Activated CD8-positive, alpha-beta T cell treated with anti-CD3 and anti-CD28 coated beads, Interleukin-2, amount 10 ng/mL, durations not matched to agents 7 days and 5 days (primary cell): ENCODE measurements at regions not wholly inside any gene's neighbourhood (a gene's known extent, or its start where the extent isn't known, plus 50 kb on each side); places are given as distances from the start of the nearest gene placed in this dataset.
"Not testable (repeated sequence)": the region's sequence is repeated elsewhere in the genome, so short reads cannot be mapped to it uniquely, and the experiment has no call there.

Source experiments
- ATAC-seq: fragments of 150-1000 bp; cut with Tn5 transposase; one replicate; pipeline ENCODE4 v1.10.0; 2021; ENCODE audit warnings: moderate library complexity
- CTCF ChIA-PET: fragments of 350-600 bp; sonication (Branson Sonifier 250); formaldehyde crosslinking; loops from one replicate; lab custom pipeline; 2021; ENCODE audit warnings: antibody characterized with exemption; lab: Charles Lee
- POLR2A ChIA-PET: fragments of 350-600 bp; sonication (Branson Sonifier 250); formaldehyde crosslinking; loops from one replicate; lab custom pipeline; 2021; ENCODE audit warnings: antibody characterized with exemption; lab: Charles Lee
- DNase-seq: peaks from one replicate; pipeline ENCODE4 v3.0.0-alpha.2; 2020
- H3K27ac Mint-ChIP-seq: one replicate; pipeline ENCODE4 v1.8.0; 2021; ENCODE audit warnings: mild to moderate bottlenecking, mixed read lengths
- H3K27me3 Mint-ChIP-seq: one replicate; pipeline ENCODE4 v1.8.0; 2021; ENCODE audit warnings: low read depth, mixed read lengths
- H3K36me3 Mint-ChIP-seq: one replicate; pipeline ENCODE4 v1.8.0; 2021; ENCODE audit warnings: low read depth, mixed read lengths
- H3K4me1 Mint-ChIP-seq: one replicate; pipeline ENCODE4 v1.8.0; 2021; ENCODE audit warnings: low read depth, mixed read lengths
- H3K4me3 Mint-ChIP-seq: one replicate; pipeline ENCODE4 v1.8.0; 2021; ENCODE audit warnings: mild to moderate bottlenecking, mixed read lengths
- H3K9me3 Mint-ChIP-seq: one replicate; pipeline ENCODE4 v1.8.0; 2022; ENCODE audit warnings: mixed read lengths; ENCODE audit not compliant: insufficient read depth

DNA sequence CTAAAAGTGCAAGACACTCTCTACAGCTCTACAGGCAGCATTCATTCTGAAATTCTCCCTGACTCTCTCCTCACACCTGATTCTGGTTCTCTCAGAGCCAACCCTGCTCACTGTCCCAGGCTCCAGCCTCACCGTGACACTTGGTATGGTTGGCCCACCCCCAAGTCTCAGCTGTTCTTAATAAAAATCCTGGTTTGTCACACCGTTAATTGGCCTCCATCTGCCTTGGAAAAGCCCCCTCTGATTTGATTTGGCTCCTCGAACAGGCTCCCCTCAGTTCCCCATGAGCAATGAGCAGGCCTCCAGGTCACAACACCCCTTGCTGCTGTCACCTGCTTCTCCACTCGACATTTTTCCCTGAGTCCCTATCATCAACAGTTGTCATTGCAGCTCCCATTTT lies 507.3 kb upstream of the AUTS2 start:
- Mint-ChIP-seq H3K27ac (no peak overlapping the region), H3K4me3 (no peak overlapping the region), H3K4me1 (no peaks in the 10 kb centered on the region), H3K27me3 (no peaks in the 10 kb centered on the region), H3K36me3 (no peaks in the 10 kb centered on the region), H3K9me3 (peaks cover 19% of the 10 kb centered on the region)
- ChIA-PET POLR2A (no interaction called here), CTCF (no interaction called here)
- ATAC-seq (no peak), DNase-seq (no peak)

DNA sequence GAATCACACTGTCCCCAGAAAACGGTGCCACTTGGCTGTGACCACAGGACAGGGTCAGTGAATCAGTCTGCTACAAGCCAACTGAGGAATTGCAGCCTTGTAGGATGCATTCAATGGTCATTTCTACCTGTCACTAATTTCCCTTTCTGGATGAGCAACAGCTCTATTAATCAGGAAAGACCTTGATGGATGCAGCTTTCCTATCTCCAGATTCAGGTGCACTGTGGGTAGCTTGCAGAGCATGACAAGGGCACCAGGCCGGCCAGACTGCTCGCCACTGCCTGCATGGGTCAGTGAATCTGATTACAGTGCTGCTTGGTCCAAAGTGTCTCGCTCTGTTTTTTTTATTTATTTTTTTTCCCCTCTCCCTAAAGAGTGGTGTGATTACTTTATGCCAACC lies 506.8 kb upstream of the AUTS2 start:
- ATAC-seq: no peak
- no peak overlapping the region for H3K4me3 Mint-ChIP-seq

DNA sequence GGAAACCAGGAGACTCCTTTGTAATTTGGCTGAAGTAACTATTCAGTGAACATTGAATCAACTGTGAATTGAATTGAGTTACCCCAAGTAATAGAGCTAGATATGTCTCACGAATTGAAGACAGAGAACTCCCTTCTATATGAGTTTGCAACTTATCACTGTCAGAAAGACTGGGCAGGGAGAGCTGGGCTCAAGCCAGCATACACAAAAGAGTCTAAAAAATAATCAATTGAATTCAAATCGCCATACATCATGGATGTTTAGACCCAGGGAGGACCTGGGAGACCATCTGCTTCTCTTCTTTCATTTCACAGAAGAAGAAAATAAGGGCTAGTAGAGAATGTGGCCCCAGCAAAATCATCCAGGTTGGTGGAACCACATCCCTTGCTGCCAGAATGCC lies 503.1 kb upstream of the AUTS2 start:
- Mint-ChIP-seq H3K27ac (no peak overlapping the region), H3K36me3 (no peaks in the 10 kb centered on the region), H3K4me3 (no peak overlapping the region), H3K4me1 (no peaks in the 10 kb centered on the region), H3K9me3 (peaks cover 5% of the 10 kb centered on the region), H3K27me3 (no peaks in the 10 kb centered on the region)
- CTCF ChIA-PET: no interaction called here
- no peak for DNase-seq
- ATAC-seq: no peak
- POLR2A ChIA-PET: no interaction called here

More for the DNA sequence above, 506.8 kb upstream of the AUTS2 start:
- Mint-ChIP-seq H3K27me3 (no peaks in the 10 kb centered on the region), H3K27ac (no peak overlapping the region), H3K4me1 (no peaks in the 10 kb centered on the region), H3K9me3 (peaks cover 19% of the 10 kb centered on the region), H3K36me3 (no peaks in the 10 kb centered on the region)
- CTCF ChIA-PET: no interaction called here
- POLR2A ChIA-PET: no interaction called here
- no peak for DNase-seq

DNA sequence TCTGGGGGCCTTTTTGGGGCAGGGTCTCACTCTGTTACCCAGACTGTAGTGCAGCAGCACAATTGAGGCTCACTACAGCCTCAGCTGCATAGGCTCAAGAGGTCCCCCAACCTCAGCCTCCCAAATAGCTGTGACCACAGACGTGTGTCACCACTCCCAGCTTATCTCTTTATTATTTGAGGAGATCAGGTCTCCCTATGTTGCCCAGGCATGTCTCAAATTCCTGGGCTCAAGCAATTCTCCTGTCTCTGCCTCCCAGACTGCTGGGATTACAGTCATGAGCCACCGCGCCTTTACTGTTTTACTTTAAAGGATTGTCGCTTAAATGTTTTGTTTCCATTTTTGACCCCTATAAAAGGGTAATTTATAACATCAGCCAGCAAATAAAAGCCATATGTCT lies 502.6 kb upstream of the AUTS2 start:
- CTCF ChIA-PET: no interaction called here
- no peaks in the 10 kb centered on the region for H3K4me1 Mint-ChIP-seq
- no peak for ATAC-seq
- POLR2A ChIA-PET: no interaction called here
- no peak overlapping the region for H3K27ac Mint-ChIP-seq
- H3K4me3 Mint-ChIP-seq: no peak overlapping the region
- no peak for DNase-seq
- no peaks in the 10 kb centered on the region for H3K36me3 Mint-ChIP-seq
- H3K9me3 Mint-ChIP-seq: peaks cover 5% of the 10 kb centered on the region
- no peaks in the 10 kb centered on the region for H3K27me3 Mint-ChIP-seq

DNA sequence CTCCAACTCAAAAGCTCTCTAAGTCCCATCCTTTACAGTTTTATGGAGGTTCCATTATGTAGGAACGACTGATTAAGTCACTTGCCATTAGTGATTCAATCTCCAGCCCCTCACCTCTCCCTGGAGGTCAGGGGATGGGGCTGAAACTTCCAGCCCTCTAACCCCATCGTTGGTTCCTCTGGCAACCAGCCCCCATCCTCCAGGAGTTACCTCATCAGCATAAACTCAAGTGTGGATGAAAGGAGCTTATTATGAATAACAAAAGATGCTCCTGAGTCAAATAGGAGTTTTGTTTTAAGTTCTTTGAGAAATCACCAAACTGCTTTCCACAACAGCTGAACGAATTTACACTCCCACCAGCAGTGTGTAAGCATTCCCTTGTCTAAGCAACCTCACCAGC lies 494.3 kb upstream of the AUTS2 start:
- ChIA-PET CTCF (no interaction called here), POLR2A (no interaction called here)
- no peaks in the 10 kb centered on the region for H3K36me3 Mint-ChIP-seq
- H3K27ac Mint-ChIP-seq: no peak overlapping the region
- no peak overlapping the region for H3K4me3 Mint-ChIP-seq
- ATAC-seq (no peak), DNase-seq (no peak)
- H3K9me3 Mint-ChIP-seq: peaks cover 9% of the 10 kb centered on the region
- no peaks in the 10 kb centered on the region for H3K4me1 Mint-ChIP-seq
- H3K27me3 Mint-ChIP-seq: no peaks in the 10 kb centered on the region

DNA sequence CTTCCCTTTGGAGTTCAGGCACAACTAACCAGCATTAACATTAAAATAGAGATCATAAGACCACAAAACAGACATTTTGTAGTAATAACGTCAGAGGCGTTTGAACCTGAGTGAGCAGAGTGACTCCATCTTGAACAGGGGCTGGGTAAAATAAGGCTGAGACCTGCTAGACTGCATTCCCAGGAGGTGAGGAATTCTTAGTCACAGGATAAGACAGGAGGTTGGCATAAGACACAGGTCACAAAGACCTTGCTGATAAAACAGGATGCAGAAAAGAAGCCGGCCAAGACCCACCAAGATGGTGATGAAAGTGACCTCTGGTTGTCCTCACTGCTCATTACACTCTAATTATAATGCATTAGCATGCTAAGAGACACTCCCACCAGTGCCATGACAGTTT lies 493.2 kb upstream of the AUTS2 start:
- H3K4me1 Mint-ChIP-seq: no peaks in the 10 kb centered on the region
- ATAC-seq (no peak), DNase-seq (no peak)
- no peak overlapping the region for H3K27ac Mint-ChIP-seq
- H3K27me3 Mint-ChIP-seq: no peaks in the 10 kb centered on the region
- H3K9me3 Mint-ChIP-seq: peaks cover 9% of the 10 kb centered on the region
- no peak overlapping the region for H3K4me3 Mint-ChIP-seq
- CTCF ChIA-PET: no interaction called here
- POLR2A ChIA-PET: no interaction called here
- H3K36me3 Mint-ChIP-seq: no peaks in the 10 kb centered on the region

DNA sequence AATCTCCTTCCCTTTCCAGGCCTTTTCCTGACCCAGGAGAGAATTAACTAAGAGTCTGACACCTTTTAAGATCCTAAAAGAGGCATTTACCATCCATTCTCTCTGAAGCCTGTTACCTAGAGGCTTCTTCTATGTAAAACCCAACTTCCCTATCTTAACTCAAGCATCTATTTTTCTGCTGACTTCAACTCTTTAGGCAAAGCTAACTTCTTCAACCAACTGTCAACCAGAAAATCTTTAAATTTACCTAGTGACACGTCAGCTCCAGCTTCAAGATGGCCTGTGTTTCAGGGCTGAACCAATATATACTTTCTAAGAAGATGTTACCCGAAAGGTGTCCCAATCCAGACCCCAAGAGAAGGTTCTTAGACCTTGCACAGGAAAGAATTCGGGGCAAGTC lies 492.3 kb upstream of the AUTS2 start:
- ChIA-PET CTCF (no interaction called here), POLR2A (no interaction called here)
- no peaks in the 10 kb centered on the region for H3K27me3 Mint-ChIP-seq
- DNase-seq: no peak
- no peak overlapping the region for H3K4me3 Mint-ChIP-seq
- H3K9me3 Mint-ChIP-seq: peaks cover 9% of the 10 kb centered on the region
- ATAC-seq: no peak
- no peaks in the 10 kb centered on the region for H3K36me3 Mint-ChIP-seq
- H3K4me1 Mint-ChIP-seq: no peaks in the 10 kb centered on the region
- no peak overlapping the region for H3K27ac Mint-ChIP-seq

DNA sequence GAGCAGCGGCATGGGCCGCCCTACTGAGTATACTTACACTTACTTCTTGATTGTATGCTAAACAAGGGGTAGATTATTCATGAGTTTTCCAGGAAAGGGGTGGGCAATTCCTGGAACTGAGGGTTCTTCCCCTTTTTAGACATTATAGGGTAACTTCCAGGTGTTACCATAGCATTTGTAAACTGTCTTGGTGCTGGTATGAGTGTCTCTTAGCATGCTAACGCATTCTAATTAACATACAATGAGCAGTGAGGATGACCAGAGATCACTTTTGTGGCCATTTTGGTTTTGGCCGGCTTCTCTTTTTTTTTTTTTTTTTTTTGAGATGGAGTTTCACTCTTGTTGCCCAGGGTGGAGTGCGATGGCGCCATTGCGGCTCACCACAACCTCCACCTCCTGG lies 491.8 kb upstream of the AUTS2 start:
- CTCF ChIA-PET, ATAC-seq, DNase-seq, H3K36me3 Mint-ChIP-seq, H3K27me3 Mint-ChIP-seq, H3K4me3 Mint-ChIP-seq, H3K9me3 Mint-ChIP-seq, H3K4me1 Mint-ChIP-seq, POLR2A ChIA-PET, H3K27ac Mint-ChIP-seq: not testable (repeated sequence)

DNA sequence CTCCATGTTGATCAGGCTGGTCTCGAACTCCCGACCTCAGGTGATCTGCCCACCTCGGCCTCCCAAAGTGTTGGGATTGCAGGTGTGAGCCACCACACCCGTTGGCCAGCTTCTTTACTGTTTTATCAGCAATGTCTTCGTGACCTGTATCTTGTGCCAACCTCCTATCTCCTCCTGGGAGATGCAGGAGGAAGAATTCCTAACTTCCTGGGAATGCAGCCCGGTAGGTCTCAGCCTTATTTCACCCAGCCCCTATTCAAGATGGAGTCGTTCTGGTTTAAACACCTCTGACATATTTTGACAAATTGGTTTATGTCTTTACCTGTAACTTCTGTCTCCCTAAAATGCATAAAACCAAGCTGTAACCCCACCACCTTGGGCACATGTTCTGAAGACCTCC lies 491.3 kb upstream of the AUTS2 start:
- H3K27me3 Mint-ChIP-seq, H3K36me3 Mint-ChIP-seq, H3K27ac Mint-ChIP-seq, ATAC-seq, H3K4me1 Mint-ChIP-seq, CTCF ChIA-PET, H3K9me3 Mint-ChIP-seq, POLR2A ChIA-PET, DNase-seq, H3K4me3 Mint-ChIP-seq: not testable (repeated sequence)

DNA sequence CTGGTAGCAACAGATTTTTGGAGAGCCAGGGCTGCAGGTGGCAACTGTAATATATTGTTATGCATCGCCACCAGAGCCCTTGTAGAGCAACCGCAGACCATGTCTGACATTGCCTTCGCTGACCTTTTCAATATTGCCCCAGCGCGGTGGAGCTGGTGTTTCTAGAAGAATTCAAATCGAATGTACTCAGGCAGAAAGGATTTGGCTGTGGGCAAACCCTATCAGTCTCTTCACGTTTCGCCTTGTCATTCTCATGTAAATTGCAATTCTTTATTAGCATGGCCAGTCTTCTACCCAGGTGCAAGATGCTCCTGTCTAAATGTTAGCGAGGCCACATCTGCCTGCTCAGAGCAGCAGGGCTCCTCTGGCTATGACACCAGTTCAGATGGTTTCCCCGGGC lies 490.2 kb upstream of the AUTS2 start:
- CTCF ChIA-PET: no interaction called here
- Mint-ChIP-seq H3K9me3 (peaks cover 9% of the 10 kb centered on the region), H3K36me3 (no peaks in the 10 kb centered on the region), H3K27ac (no peak overlapping the region), H3K4me3 (no peak overlapping the region), H3K27me3 (no peaks in the 10 kb centered on the region), H3K4me1 (no peaks in the 10 kb centered on the region)
- POLR2A ChIA-PET: no interaction called here
- DNase-seq: no peak
- ATAC-seq: no peak

DNA sequence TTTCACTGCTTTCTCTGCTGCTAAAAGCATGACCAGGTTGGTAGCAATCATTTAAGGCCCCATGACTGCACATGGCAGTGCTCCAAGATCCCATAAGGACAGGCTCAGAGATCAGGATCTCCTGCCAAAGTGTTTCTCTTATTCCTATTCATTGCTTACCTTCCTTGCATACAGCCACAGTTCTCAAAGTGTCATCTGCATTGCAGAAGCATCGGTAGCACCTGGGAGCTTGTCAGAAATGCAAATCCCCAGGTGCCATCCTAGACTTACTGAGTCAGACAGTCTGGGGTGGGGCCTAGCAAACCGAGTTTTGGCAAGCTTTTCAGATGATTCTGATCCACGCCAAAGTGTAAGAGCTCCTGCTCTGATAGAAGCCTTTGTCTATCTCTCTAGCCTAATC lies 489.0 kb upstream of the AUTS2 start:
- Mint-ChIP-seq H3K9me3 (peaks cover 9% of the 10 kb centered on the region), H3K27ac (no peak overlapping the region), H3K36me3 (no peaks in the 10 kb centered on the region), H3K4me3 (no peak overlapping the region), H3K27me3 (no peaks in the 10 kb centered on the region), H3K4me1 (no peaks in the 10 kb centered on the region)
- CTCF ChIA-PET: no interaction called here
- POLR2A ChIA-PET: no interaction called here
- no peak for DNase-seq
- no peak for ATAC-seq

DNA sequence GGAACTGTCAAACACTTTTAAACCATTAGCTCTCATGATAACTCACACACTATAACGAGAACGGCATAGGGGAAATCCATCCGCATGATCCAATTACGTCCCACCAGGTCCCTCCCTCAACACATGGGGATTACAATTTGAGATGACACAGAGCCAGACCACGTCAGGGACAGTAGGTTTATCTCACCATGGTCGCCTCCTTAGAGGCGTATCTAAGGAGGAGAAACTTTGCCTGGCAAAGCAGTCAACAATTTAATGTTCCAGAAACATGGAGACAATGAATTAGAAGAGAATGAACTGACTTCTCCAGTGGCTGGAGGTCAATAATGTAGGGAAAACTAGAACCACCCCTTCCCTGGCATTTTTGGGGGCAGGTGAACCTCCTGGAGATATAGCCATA lies 488.4 kb upstream of the AUTS2 start:
- no peaks in the 10 kb centered on the region for H3K27me3 Mint-ChIP-seq
- CTCF ChIA-PET: no interaction called here
- peaks cover 9% of the 10 kb centered on the region for H3K9me3 Mint-ChIP-seq
- H3K27ac Mint-ChIP-seq: no peak overlapping the region
- DNase-seq (no peak), ATAC-seq (no peak)
- no peak overlapping the region for H3K4me3 Mint-ChIP-seq
- POLR2A ChIA-PET: no interaction called here
- no peaks in the 10 kb centered on the region for H3K36me3 Mint-ChIP-seq
- H3K4me1 Mint-ChIP-seq: no peaks in the 10 kb centered on the region

DNA sequence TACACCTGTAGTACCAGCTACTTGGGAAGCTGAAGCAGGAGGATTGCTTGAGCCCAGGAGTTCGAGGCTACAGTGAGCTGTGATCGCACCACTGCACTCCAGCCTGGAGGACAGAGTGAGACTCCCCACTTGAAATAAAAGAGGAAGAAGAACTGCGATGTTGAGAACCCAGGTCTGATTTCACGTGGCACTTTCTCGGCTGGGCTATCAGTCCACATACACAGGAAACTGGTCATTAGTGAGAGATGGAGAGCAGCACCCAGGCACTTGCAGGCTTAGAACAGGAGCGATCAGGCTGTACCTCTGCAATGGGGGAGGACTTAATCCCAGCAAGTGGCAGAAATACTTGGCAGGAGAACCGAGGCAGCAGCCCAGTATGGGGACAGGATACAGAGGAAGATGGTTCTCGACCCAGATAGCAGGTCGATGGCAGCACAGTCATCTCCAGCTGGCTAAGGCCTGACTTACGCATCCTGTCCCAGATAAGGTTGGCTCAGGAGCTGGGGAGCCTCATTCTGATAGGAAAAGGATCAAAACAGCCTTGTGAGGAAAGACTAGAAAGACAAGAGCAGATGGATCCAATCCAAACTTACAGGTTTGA lies 487.7 kb upstream of the AUTS2 start:
- H3K27me3 Mint-ChIP-seq: no peaks in the 10 kb centered on the region
- H3K9me3 Mint-ChIP-seq: peaks cover 9% of the 10 kb centered on the region
- H3K4me1 Mint-ChIP-seq: no peaks in the 10 kb centered on the region
- no peak for ATAC-seq
- H3K27ac Mint-ChIP-seq: no peak overlapping the region
- CTCF ChIA-PET: no interaction called here
- DNase-seq: no peak
- H3K36me3 Mint-ChIP-seq: no peaks in the 10 kb centered on the region
- no peak overlapping the region for H3K4me3 Mint-ChIP-seq
- POLR2A ChIA-PET: no interaction called here
